ENCODE measurements at regions not wholly inside any gene's neighbourhood (a gene's known extent, or its start where the extent isn't known, plus 50 kb on each side); places are given as distances from the start of the nearest gene placed in this dataset.
"Not testable (repeated sequence)": the region's sequence is repeated elsewhere in the genome, so short reads cannot be mapped to it uniquely, and the experiment has no call there.

DNA sequence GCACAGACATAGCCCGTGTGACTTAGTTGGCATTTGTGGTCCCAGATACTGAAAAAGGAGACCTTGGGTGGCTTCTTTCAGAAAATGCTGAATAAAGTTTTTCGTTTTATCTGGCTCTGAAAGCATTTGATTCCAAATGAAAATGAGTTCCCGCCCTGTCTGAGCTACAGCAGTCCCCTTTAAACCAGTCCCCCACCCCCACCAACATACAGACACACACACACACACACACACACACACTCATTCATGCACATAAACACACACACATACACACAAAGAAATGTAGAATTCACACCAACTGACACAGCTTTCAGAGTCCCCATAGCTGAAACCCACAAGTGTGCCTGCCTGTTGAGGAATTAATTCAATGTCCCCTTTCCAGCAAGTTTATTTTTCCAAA is 97.0 kb upstream of the SMARCA2 start:
- DNase-seq (ENCODE audit: low read depth in 2 of 2), result no peak

DNA sequence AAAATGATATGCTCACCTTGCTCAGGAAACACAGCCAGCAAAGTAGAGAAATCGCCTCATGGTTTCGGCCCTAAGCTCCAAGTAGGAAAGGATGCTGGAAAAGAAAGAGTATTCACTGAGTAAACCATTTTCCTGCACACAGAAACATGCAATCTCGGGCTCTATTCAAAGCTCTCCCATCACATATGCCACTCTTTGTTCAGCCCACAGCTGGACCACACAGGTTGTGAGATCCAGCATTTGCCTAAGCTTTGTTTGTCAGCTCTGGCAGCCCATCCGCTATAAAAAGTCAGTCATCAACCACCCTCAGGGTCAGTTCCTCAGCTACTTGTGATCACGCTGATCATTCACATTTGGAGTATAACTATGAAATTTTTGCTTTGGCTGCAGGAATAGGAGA is 96.5 kb upstream of the SMARCA2 start:
- DNase-seq (ENCODE audit: low read depth in 2 of 2), result no peak

DNA sequence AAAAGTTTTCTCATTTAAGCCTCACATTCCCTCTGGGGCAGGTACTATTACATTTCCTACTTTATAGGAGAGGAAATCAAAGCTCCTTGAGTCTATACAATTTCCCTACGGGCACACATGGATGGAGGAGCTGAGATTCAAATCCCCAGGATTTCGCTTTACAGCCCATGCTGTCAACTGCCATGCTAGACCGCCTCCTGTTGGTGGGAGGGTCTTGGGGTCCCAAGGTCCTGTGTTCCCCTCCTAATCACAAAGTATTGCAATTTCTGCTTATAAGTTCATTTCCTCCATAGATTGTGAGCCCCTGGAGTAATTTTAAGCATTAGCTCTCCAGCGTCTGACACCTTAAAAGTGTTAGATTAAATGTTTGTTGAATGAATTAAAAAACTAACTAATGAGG is 95.9 kb upstream of the SMARCA2 start:
- no peak for DNase-seq (ENCODE audit: low read depth in 2 of 2)

DNA sequence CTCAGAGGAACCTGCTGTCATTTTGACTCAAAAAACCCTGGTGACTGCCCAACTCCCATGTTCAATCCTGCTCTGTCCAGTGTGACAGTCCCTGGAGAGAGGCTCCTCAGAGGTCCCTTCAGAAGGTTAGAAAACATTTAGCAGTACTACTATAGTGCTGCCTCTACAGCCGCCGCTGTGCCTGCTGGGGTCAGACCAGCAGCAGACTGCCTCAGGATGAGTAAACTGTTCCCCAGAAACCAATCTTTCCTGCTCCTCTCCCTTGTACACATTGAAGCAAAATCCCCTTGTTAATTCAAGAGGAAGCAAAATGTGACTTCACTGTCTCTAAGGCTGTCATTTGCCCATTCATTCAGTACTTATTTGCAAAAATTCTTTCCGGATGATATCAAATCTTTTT is 94.8 kb upstream of the SMARCA2 start:
- DNase-seq (ENCODE audit: low read depth in 2 of 2), result no peak

DNA sequence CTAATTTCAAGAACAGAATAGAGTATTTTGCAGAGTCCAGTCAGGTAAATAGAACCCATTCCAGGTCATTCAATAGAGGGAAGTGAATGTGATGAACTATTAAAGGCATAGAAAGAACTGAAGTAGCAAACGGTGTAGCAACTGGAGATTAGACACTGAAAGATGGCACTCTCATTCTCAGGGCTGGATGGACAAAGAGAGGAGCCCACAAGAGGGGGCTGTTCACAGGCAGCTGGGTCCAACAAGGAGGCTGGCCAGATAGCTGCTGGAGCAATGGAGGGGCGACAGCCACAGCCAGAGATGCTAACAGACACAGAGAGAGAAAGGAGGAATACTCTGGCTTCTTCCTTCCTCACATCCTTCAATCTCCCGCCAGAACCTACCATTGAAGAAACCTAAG is 93.1 kb upstream of the SMARCA2 start:
- no peak for DNase-seq (ENCODE audit: low read depth in 2 of 2)

DNA sequence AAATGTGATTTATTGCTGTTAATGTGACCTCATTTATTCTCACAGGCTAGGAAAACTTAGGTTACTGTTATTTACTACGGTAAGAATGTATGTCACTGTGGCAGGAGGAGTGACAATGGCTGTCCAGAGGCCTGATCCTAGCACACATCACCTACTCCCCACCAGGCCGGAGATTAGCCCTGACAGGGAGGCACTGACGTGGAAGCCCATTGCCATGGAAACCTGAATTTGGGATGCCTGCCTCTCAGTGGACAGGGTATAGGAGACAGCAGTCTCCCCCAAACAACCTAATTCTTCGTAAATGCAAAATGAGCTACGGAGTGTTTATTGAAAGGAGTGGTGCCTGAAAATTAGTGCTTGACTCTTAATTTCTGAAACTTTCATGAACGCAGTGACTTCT is 87.6 kb upstream of the SMARCA2 start:
- DNase-seq (ENCODE audit: low read depth in 2 of 2), result no peak

DNA sequence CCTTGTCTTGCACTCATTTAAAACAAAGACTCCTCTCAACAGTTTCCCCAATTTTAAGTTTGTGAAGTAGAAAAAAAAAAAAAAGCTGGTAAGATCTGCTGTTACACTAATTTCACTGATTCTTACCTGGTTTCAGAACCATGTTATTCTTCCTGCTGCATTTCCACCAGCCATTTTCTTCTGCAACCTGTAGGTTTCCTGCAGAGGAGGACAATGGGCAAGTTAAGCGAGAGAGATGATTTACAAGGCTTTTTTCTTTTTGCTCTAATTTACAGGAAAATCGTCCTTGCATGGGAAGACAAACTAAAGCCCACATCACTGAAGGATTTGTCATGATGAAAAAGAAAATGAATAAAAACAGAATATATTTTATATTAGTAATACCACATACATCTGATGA is 86.0 kb upstream of the SMARCA2 start:
- DNase-seq (ENCODE audit: low read depth in 2 of 2), result no peak

DNA sequence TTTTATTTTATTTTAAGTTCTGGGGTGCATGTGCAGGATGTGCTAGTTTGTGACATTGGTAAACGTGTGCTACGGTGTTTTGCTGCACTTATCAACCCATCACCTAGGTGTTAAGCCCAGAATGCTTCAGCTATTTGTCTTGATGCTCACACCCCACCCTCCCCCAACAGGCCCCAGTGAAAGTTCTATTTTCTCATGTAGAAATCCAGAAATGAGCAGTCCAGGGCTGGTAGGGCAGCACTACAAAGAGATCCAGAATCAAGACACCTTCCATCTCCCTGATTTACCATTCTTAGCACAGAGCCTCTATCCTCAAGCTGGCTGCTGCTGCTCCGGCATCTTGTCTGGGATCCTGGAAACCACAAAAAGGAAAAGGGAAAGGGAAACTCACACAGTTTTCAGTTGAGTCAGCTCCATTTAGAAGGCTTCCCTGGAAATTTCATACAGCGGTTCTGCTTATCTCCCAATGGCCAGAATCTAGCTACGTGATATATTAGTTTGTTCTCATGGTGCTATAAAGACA is 85.4 kb upstream of the SMARCA2 start:
- no peak for DNase-seq (ENCODE audit: low read depth in 2 of 2)

DNA sequence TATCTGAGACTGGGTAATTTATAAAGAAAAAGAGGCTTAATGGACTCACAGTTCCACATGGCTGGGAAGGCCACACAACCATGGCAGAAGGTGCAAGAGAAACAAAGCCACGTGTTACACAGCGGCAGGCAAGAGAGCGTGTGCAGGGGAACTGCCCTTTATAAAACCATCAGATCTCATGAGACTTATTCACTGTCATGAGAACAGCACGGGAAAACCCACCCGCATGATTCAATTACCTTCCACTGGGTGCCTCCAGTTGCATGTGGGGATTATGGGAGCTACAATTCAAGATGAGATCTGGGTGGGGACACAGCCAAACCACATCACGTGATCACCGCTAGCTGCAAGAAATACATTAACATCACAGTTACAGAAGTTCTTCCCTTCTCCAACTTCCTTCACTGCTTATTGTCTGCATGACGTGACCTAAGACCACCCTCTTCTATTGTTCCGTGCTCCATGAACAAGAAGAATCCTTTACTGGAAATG is 84.9 kb upstream of the SMARCA2 start:
- DNase-seq (ENCODE audit: low read depth in 2 of 2), result not testable (repeated sequence)

DNA sequence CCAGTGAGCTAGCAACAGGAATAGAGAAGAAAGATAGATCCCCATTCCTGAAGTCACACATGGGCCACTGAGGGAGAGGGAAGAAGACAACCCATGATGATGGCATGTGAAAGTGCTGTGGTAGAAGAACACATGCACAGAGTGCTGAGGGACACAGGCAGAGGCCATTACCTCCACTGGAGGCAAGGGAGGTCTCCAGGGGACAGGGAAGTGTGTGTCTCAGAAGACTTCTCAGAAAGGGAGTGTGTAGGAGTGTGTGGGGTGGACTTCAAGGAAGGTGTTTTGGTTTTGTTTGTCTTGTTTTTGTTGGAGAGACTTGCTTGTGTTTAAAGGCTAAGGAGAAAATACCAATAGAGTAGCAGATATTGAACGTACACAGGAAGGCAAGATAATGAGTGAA is 77.0 kb upstream of the SMARCA2 start:
- no peak for DNase-seq (ENCODE audit: low read depth in 2 of 2)

DNA sequence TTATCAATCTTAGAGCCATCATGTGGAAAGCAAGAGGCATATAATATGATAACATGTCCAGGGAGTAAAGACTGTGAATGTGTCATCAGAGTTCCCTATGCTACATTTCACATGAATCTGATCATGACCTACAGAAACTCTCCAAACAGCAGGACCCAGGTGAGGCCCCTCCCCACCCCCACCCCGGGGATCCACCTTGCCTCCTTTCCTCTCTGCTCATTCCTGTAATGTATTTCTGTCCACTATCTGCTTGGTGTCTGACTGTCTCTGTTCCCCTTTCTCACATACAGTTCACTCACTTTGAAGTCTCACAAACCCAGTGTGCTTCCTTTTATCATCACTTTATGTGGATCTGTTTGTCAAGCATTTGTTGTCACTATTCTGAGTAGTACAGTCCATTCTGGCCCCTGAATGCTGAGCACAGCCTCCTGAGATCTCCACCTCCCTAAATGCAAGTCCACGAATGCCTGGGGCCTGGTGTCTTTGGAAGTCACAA is 76.4 kb upstream of the SMARCA2 start:
- DNase-seq (ENCODE audit: low read depth in 2 of 2), result no peak

DNA sequence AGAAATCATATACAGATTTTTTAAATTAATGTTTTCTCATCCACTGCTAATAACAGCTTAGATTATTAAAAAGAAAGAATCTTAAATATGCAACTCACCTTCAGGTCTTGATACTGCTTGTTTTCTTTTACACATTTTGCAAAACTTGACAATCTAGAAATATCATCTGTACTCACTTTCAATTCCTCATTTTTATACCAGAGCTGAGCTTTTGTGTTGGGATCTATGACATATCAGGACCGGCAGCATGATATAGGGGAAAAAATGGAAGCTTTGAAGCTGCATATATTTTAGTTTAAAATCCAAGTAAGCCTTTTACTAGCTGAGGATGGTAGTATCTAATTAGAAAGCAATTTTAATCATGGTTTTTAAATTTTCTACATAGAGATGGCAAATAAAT is 75.7 kb upstream of the SMARCA2 start:
- no peak for DNase-seq (ENCODE audit: low read depth in 2 of 2)

DNA sequence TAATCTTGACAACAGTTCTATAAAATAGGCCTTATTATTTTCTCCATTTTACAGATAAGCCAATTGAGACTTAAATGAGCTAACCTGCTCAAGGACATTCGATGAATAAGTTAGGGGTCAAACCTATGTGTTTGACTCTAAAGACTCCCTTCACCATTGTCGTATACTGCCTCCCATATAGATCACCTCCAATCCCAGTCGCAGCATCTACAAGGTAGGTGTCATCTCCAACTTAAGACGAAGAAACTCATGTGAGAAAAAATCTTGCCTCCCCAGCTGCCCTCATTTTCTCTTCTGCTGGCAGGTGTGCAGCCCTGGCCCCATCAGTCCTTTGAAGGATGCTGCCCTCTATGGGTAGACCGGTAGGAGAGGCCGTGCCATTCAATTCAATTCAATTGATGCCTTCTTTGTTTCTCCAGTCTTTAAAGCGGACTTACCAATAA is 75.2 kb upstream of the SMARCA2 start:
- peak; percentile 13 to 20 for DNase-seq (ENCODE audit: low read depth in 2 of 2)

DNA sequence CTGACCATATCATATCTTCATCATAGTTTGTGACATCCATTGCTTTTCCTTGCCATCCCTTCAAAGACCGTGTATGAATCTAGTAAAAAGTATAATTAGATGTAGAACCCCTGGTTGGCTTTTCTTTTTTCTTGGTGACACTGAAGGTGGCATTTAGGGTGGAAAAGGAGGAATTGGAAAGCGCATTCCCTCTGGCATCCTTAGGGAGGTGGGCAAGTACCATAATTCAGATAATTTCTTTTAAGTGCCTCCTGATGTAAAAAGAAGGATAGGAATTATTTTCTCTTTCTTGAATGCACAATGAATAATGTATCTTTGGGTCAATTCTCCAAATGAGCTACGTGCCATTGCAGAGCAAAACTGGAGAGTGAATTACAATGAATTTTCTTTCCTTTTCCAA is 73.2 kb upstream of the SMARCA2 start:
- no peak for DNase-seq (ENCODE audit: low read depth in 2 of 2)

DNA sequence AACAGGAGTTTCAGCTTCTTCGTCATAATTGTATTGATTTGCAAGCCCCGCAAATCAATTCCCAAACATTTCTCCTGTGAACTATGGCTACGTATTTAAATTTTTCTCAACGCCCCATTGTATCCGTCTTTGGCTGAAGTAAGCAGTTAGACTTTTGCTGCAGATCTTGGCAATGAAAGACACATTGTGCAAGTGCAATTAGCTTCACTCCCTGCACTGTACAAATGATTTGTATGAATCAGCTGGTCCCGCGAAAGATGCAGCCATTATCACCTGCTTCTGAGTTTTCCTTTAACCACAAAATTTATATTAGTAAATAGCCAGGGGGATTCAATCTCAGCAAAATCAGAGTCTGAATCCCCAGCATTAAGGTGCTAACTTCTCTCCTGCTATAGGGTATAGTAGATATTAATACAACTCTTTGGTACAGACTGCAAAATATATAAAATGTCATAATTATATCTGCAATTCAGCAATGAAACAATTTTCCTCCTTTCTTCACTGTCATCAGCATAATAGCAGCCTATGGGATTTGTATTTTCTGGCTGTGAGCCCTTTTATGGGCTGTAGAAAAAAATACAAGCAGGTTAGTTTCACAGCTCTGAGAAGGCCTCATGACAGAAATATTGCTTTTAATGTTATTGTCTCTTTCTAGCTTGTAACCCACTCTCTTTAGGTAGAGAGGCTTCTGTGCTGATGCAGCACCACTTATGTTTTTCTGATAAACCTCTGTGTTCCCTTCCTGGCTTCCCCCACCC is 68.4 kb upstream of the SMARCA2 start:
- no peak for DNase-seq (ENCODE audit: low read depth in 2 of 2)

DNA sequence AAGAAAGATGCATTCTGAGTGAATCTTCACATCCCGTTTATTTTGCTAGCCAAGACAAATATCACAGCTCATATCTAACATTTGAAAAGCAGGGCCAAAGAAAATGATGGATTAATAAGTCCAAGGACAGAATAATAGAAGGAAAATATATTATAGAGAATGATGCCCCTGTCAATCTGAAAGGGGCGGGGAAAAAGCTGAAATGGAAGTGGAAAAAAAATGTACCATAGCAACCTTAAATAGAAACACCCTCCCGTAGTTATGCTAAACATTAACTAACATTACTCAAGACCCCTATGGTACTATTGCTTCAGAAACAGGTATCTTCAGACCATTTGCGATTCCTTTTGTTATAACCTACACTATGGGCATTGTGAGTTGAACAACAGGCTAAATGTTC is 67.7 kb upstream of the SMARCA2 start:
- DNase-seq (ENCODE audit: low read depth in 2 of 2), result no peak

DNA sequence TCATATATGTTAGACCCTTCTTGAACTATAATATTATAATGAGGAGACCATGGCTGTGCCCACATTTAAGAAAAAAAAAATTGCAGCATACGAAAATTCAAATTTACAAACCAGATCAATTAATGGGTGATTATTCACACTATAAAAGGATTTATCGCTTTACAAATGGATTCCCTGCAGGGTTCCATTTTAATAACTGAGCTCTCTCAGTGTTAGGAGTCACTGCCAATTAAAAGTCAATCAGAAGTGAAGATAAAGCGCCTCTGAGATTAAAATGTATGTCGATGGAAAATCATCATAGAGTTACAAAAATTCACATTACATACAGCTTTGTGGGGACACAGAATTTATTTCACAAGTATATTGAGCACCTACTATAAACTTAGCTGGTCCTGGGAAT is 66.6 kb upstream of the SMARCA2 start:
- no peak for DNase-seq (ENCODE audit: low read depth in 2 of 2)

DNA sequence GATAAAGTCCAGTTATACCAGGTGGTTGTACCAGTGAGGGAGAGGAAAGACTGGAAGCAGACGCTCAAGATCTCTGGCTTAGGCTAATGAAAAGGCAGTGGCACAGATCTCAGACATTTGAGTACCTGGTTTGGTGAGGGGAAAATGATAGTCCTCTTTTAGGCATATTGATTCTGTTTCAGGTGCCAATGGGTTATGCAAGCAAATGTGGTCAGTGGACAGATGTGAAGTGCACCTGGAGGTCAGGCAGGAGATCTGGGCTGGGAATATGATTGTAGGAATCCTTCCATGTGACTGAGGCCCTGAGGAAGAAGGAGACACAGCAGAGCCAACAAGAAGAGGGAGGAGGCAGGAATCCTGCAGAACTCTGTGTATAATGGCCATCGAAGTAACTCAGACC is 63.7 kb upstream of the SMARCA2 start:
- no peak for DNase-seq (ENCODE audit: low read depth in 2 of 2)

DNA sequence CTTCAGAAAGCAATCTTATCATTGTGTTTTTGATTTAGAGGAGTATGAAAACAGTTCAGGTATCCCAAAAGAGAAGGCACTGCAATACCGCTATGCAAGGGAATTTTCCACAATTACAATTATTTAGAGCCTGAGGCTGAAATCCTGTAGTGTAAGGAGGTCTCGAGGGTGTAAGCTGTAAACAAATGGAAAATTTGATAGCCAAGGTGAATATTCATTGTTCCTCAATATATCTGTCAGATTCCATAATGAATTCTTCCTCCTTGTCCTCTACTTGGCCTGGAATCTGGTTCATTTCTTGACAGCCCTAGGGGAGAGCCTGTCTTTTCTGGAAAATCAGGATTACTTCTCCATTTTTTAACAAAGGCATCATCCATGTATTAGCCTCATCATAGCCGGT is 63.1 kb upstream of the SMARCA2 start:
- DNase-seq (ENCODE audit: low read depth in 2 of 2), result no peak

DNA sequence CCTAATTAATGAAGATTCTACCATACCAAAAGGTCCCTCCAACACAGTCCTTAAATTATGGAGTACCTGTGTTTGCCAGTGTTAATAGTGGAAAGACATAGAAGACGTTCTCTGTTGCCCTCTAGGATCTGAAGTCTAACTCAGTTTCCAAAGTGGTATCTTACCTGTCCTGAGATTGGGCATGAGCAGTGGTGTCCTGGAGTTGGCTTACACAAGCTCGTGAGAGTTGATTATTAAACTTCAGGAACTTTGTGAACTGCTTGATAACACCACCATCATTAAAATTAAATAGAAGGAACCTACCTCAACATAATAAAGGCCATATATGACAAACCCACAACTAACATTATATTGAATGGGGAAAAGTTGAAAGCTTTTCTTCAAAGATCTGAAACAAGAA is 60.9 kb upstream of the SMARCA2 start:
- DNase-seq (ENCODE audit: low read depth in 2 of 2), result no peak

DNA sequence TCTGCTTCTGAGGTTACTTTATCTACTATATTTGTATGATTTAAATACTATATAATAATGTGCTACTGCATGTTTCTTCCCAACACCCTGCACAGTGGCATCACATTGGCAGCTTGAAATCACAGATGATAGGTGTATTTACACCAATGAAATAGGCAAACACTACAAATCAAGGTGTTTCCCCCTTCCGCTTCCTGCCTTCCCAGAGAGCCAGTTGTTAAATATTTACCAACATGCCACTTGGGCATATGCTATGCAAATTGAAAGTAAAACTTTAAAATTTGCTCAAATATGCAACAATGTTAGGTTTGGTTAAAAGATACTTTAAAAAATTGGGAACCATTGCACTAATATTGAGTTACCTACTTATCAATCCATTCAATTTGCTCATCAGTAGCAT is 58.2 kb upstream of the SMARCA2 start:
- no peak for DNase-seq (ENCODE audit: low read depth in 2 of 2)

DNA sequence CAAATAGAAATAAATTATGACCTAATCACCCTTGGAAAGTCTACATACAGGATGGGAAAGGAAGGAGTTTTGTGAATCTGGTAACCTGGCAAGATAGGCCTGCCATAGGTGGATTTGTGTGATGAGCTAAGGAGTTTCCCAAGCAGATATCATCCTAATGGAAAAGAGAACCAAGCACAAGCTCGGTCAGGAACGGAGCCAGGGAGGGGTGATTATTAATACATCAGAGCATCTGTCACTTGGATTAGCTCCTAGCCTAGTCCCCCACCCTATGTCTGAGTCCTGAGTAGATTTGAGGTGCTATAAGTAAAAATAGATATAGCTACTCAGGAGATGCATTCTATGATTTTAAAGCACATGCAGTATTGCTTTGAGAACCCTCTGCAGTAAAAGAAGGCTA is 57.3 kb upstream of the SMARCA2 start:
- no peak for DNase-seq (ENCODE audit: low read depth in 2 of 2)

DNA sequence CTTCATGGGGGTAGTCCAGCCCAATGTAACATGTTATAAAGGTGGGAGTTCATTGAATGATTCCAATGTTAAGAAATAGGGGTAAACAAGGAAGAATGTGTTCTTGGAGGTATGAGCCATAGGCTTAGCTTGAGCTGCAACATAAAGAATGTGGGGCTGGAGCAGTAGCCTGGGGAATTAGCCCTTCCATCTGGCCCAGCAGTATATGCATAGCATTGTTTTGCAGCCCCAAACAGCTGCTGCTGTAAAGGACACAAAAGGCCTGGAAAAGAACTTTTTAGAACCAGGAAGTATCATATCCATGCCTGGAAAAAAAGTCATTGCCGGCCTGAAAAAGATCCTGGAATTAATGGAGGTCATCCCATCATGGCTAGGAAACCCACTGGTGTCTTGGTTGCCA is 55.8 kb upstream of the SMARCA2 start:
- no peak for DNase-seq (ENCODE audit: low read depth in 2 of 2)

Measured in stimulated activated CD4-positive, alpha-beta T cell treated with anti-CD3 and anti-CD28 coated beads, Interleukin-15, amount 100 ng/mL, for 48 hours (primary cell).